HG03025 (cell line): ENCODE measurements at regions not wholly inside any gene's neighbourhood (a gene's known extent, or its start where the extent isn't known, plus 50 kb on each side); places are given as distances from the start of the nearest gene placed in this dataset.
"Not testable (repeated sequence)": the region's sequence is repeated elsewhere in the genome, so short reads cannot be mapped to it uniquely, and the experiment has no call there.

Source experiments
- ATAC-seq: cut with Tn5 transposase; IDR thresholded peaks from one replicate; pipeline ENCODE4 v1.9.1; 2021; ENCODE audit warnings: mild to moderate bottlenecking, moderate library complexity; ENCODE audit not compliant: unreplicated experiment, low FRiP score

GRCh38 chr2:144970410-144970809 lies 450.5 kb upstream of the ZEB2 start:
- ATAC-seq, result not testable (repeated sequence)

GRCh38 chr2:144969564-144969963 lies 449.6 kb upstream of the ZEB2 start:
- not testable (repeated sequence) for ATAC-seq

GRCh38 chr2:144967961-144968360 lies 448.0 kb upstream of the ZEB2 start:
- ATAC-seq, result no peak

GRCh38 chr2:144965172-144965571 lies 445.3 kb upstream of the ZEB2 start:
- no peak for ATAC-seq

- no peak for ATAC-seq
These were observed 443.1 kb upstream of the ZEB2 start for GRCh38 chr2:144963031-144963430.

- no peak for ATAC-seq
These were observed 439.5 kb upstream of the ZEB2 start for GRCh38 chr2:144959416-144959815.

GRCh38 chr2:144950899-144951560 lies 431.1 kb upstream of the ZEB2 start:
- no peak for ATAC-seq

- no peak for ATAC-seq
These were observed 428.4 kb upstream of the ZEB2 start for GRCh38 chr2:144948205-144948855.

- ATAC-seq, result no peak
These were observed 427.8 kb upstream of the ZEB2 start for GRCh38 chr2:144947709-144948037.

- ATAC-seq, result no peak
These were observed 426.3 kb upstream of the ZEB2 start for GRCh38 chr2:144946263-144946662.

GRCh38 chr2:144944546-144945220 lies 424.8 kb upstream of the ZEB2 start:
- ATAC-seq, result no peak

GRCh38 chr2:144943986-144944385 lies 424.1 kb upstream of the ZEB2 start:
- no peak for ATAC-seq

GRCh38 chr2:144943293-144943941 lies 423.5 kb upstream of the ZEB2 start:
- no peak for ATAC-seq

GRCh38 chr2:144942516-144943256 lies 422.8 kb upstream of the ZEB2 start:
- ATAC-seq, result no peak

- no peak for ATAC-seq
These were observed 422.0 kb upstream of the ZEB2 start for GRCh38 chr2:144941743-144942488.

- no peak for ATAC-seq
These were observed 419.7 kb upstream of the ZEB2 start for GRCh38 chr2:144939590-144939989.

GRCh38 chr2:144937910-144938709 lies 418.2 kb upstream of the ZEB2 start:
- ATAC-seq, result no peak

GRCh38 chr2:144937066-144937465 lies 417.1 kb upstream of the ZEB2 start:
- ATAC-seq, result no peak

GRCh38 chr2:144936442-144936841 lies 416.5 kb upstream of the ZEB2 start:
- ATAC-seq, result no peak
